LNCaP clone FGC (cell line): ENCODE measurements at regions not wholly inside any gene's neighbourhood (a gene's known extent, or its start where the extent isn't known, plus 50 kb on each side); places are given as distances from the start of the nearest gene placed in this dataset.

ENCODE experiments used
- DNase-seq: peaks from one replicate; pipeline ENCODE4 v3.0.0-alpha.2; 2011; ENCODE audit warnings: low read depth
- H3K4me3 ChIP-seq: 2 replicates; pipeline ENCODE4 v1.5.1; 2011; ENCODE audit warnings: mild to moderate bottlenecking, low read depth, low read length, control low read depth
- TF ChIP-seq, protein P1 (sequence below): IDR thresholded peaks from 2 replicates; pipeline ENCODE4 v1.5.1; 2012; ENCODE audit warnings: mild to moderate bottlenecking; ENCODE audit not compliant: control insufficient read depth, insufficient read depth; ENCODE audit errors: extremely low read depth

DNA sequence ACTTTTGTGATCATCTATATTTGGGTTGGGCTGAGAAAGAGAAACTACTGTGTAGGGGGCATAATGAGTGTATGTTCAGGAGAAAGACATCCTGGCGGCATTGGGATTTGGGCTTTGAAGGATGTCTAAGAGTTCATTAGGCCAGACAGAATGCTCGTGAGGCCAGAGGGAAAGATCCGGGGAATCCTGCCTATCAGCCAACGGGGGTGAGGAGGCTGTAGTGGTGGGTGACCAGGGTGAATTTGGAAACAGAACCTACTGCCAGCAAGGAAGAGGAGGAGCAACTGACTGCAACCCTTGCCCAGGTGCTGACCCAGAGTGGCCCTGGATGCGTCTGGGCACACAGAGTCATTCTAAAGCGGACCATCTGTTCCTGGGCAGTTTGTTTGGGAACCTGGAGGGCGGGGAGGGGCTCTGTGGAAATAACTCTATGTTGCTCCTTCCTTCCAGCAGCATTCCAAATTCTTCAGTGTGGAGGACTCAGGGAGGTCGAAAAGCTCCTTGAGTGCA lies 56.9 kb upstream of the ECE1 start:
- H3K4me3 ChIP-seq, result no peak overlapping the region
- TF ChIP-seq, protein P1, sequence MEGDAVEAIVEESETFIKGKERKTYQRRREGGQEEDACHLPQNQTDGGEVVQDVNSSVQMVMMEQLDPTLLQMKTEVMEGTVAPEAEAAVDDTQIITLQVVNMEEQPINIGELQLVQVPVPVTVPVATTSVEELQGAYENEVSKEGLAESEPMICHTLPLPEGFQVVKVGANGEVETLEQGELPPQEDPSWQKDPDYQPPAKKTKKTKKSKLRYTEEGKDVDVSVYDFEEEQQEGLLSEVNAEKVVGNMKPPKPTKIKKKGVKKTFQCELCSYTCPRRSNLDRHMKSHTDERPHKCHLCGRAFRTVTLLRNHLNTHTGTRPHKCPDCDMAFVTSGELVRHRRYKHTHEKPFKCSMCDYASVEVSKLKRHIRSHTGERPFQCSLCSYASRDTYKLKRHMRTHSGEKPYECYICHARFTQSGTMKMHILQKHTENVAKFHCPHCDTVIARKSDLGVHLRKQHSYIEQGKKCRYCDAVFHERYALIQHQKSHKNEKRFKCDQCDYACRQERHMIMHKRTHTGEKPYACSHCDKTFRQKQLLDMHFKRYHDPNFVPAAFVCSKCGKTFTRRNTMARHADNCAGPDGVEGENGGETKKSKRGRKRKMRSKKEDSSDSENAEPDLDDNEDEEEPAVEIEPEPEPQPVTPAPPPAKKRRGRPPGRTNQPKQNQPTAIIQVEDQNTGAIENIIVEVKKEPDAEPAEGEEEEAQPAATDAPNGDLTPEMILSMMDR, result no peak
- DNase-seq, result no peak

DNA sequence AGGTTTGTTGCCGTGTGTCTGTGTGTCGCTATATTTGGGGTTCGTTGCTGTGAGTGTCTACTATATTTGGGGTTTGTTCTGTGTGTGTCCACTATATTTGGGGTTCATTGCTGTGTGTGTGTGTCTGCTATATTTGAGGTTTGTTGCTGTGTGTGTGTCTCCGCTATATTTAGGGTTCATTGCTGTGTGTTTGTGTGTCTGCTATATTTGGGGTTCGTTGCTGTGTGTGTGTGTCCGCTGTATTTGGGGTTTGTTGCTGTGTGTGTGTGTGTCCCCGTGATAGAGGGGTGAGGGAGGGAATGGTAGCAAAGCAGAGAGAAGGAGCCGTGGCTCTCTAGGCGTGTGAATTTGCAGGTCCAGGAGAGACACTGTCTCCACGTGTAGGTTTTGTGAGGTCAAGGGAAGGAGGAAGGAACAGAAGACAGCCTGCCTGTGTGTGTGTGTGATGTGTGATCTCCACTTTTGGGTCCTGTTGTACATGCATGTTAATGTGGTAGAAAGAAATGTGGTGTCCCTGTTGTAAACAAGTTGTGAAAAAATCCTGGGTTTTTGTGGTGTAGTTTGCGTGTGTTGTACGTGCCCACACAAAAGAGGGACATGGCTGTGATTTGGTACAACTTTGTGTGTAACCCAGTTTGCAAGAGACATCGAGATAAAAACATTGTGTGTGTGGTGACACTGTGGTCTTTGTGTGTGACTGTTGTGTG lies 56.3 kb upstream of the ECE1 start:
- H3K4me3 ChIP-seq, result peak overlapping the region; percentile 63
- TF ChIP-seq, protein P1, result no peak
- DNase-seq, result no peak

DNA sequence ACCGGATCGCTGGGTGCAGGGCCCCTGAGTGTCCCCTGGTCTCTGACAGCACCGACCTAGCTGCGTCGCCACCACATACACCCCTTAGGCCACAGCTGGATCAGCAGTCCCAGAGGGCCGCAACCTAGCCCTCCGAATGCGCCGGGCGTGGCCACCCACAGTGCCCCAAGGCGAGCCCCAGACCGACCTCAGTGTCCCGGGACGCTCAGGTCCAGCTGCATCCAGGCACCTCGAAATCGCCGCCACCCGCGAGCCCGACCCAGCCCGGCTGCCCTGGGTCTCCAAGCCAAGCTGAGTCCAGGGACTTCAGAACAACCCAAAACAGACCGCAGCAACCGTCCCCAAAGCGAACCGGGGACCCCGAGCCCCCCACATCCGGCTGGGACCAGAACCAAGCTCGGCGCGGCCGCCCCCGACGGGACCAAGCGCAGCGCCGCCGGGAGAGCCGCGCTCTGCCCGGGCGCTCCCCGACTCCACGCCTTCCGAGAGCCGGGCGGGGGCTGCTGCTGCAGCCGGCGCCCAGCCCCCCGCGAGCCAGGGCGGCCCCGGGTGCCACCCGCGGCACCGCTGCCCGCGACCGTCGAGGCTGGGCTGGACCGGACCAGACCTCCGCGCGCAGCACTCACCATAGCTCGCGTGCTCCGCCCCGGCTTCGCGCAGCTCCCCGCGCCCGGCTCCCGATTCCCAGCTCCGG lies 54.6 kb upstream of the ECE1 start:
- DNase-seq, result no peak
- peak overlapping the region; percentile 63 for H3K4me3 ChIP-seq
- TF ChIP-seq, protein P1, result no peak

DNA sequence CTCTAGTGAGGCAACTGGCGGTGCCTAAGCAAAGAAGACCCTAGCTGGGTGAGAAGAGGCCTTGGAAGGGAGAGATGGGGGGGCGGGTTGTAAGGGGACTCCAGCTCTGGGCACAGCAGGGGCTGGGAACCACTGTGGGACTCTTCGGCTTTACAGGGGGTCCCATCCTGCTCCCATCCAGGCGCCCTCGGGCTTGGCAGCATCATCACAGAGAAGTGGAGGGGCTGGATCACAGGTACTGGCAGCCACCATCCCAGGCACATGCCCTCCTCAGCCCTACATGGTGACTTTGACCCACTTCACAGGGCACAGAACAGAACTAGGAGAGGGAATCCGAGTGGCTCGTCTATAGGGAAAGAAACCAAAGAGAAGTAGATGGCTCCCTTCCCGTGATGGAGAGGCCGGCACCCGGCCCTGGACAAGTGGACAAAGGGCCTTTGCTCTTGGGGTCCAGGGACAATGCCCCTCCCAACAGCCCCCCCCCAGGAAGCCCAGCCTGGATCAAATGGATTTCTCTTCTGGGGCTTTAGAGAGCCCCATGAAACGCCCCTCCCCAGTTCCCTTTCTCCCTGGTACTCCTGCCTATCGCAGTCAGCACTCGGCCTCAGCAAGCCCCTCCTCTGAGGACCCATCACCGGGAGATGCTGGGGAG lies 54.0 kb upstream of the ECE1 start:
- TF ChIP-seq, protein P1, result no peak
- no peak for DNase-seq

DNA sequence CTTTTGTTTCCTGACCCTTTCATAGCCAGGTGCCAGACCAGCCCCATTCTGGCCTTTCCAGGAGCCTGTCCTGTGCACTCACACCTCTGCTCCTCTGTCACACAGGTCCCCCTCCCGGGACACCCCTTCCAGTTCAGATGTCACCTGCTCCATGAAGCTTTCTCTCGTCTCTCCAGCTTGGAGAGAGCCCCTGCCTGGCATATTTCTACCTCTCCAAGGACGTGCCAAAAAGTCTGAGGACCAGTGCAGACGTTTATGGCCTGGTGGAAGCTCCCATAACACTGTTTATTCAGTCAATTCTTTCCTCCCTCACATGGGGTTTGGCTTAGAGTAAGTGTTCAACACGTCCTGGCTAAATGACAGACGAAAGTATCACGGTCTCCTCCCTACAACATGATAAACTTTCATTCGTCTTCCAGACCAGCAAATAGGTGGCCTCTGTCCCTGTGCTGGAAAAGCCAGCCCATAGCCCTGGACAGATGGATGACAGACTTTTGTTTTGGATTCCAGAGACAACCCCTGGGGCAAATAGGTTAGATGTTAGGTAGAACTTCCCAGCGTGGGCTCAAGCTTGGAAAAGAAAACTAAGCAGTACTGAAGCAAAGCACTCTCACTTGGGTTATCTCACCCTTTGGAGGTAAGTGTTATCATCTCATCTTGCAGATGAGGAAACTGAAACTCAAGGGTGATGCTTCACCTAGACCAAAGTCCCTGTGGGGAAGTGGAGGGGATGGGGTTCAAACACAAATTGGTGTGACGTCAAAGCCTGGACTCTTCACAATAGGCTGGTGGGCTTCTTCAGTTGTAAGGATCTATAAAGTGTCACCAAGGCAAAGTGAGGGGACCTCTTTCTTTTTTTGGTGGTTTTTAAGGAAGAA lies 52.9 kb upstream of the ECE1 start:
- H3K4me3 ChIP-seq, result no peak overlapping the region
- TF ChIP-seq, protein P1, result no peak
- no peak for DNase-seq

More for the DNA sequence above, 54.0 kb upstream of the ECE1 start:
- H3K4me3 ChIP-seq, result peak overlapping the region; percentile 63

DNA sequence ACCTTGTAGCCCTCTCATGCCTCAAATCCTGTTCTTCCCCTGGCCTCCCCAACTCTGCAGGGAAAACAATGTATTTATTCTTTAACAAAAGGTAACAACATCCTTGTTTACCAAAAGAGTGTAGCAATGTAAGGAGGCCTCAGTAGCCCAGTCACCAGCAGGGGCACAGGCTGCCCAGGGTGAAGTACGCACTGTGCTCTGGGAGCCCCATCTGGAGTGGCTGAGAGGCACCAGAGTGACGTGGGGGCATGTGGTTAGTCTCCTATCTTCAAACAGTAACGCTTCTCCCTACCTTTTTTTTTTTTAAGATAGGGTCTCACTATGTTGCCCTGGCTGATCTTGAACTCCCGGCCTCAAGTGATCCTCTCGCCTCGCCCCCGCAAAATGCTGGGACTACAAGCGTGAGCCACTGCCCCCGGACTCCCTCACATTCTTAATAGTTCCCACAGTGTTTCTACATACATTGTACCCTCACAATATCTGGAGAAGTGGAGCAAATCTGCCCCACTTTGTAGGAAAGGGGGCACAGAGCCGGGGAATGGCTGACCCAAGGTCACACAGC lies 51.3 kb upstream of the ECE1 start:
- DNase-seq, result no peak
- TF ChIP-seq, protein P1, result no peak
- H3K4me3 ChIP-seq, result no peak overlapping the region
